Spinal cord (tissue), 9 donors: ENCODE measurements at regions not wholly inside any gene's neighbourhood (a gene's known extent, or its start where the extent isn't known, plus 50 kb on each side); places are given as distances from the start of the nearest gene placed in this dataset.

Experiments used
- DNase-seq, 6 donors: peaks; one replicate each; pipeline versions ENCODE4 v3.0.0 to v3.0.0-alpha.2; 2013 to 2015; ENCODE audit warnings: low spot score in 6 of 6, low read depth in 4 of 6
- H3K27ac ChIP-seq: one replicate; pipeline ENCODE4 v1.5.1; 2013; ENCODE audit warnings: low read depth, low read length, control low read depth
- H3K27me3 ChIP-seq: one replicate; pipeline ENCODE4 v1.6.1; 2013; ENCODE audit warnings: low read length; ENCODE audit not compliant: control insufficient read depth, insufficient read depth
- H3K36me3 ChIP-seq: one replicate; pipeline ENCODE4 v1.6.1; 2013; ENCODE audit warnings: low read length; ENCODE audit not compliant: control insufficient read depth, insufficient read depth
- H3K4me1 ChIP-seq: one replicate; pipeline ENCODE4 v1.6.1; 2013; ENCODE audit warnings: low read length; ENCODE audit not compliant: control insufficient read depth, insufficient read depth
- H3K4me3 ChIP-seq: one replicate; pipeline ENCODE4 v1.5.1; 2013; ENCODE audit warnings: low read depth, low read length, control low read depth
- H3K9me3 ChIP-seq: one replicate; pipeline ENCODE4 v1.6.1; 2013; ENCODE audit warnings: low read length; ENCODE audit not compliant: control insufficient read depth, insufficient read depth
- WGBS: methylation state at CpG from one replicate; pipeline ENCODE4 v1.1.5; 2013; ENCODE audit warnings: missing lambda C conversion rate; ENCODE audit not compliant: insufficient coverage; 5-methylcytosine and 5-hydroxymethylcytosine counted together
- donor health status: healthy.

DNA sequence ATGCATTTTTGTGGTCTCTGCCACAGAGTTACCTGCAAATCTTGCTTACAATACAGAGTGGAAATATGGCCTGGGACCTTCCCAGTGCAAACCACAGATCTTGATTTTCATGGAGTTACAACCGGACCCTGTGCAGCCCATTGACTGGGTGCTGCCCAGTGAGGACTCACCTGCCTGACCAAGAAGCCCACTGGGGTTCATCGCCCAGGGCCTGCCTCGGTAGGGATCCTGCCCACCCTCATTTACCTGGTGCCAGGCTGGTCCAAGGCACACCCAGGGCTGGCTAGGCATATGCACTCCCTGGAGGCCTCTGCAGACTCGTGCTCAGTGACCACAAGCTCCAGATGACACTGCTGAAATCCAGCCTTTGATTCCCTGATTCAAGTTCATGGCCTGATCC, 572.7 kb downstream of the NPHP4 start:
- 94% methylated on average over 4 of the region's 4 CpGs for WGBS
- H3K4me3 ChIP-seq, result no peak overlapping the region
- DNase-seq, result no peak
- H3K27me3 ChIP-seq, result peaks cover 4% of the 10 kb centered on the region
- H3K27ac ChIP-seq, result no peak overlapping the region
- H3K9me3 ChIP-seq, result no peaks in the 10 kb centered on the region
- H3K4me1 ChIP-seq, result peaks cover 16% of the 10 kb centered on the region
- no peaks in the 10 kb centered on the region for H3K36me3 ChIP-seq

DNA sequence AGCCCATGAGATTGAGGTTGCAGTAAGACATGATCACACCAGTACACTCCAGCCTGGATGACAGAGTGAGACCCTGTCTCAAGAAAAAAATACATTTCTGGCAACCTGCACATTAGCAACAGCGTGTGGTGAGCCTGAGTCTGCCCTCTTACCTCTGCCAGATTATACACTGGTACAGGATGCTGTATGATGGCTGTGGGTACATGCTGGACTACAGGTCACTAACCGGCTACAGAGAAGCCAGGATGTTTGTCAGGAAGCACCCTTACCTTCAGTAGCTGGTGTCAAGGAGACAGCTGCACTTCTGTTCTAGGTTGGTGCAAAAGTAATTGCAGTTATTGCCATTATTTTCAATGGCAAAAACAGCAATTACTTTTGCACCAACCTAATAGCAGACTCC, 575.7 kb downstream of the NPHP4 start:
- WGBS, result no CpG with 5 or more reads among the region's 2 CpGs
- Histone ChIP-seq H3K27me3 (no peaks in the 10 kb centered on the region), H3K36me3 (no peaks in the 10 kb centered on the region), H3K9me3 (no peaks in the 10 kb centered on the region), H3K4me1 (no peaks in the 10 kb centered on the region), H3K4me3 (no peak overlapping the region), H3K27ac (no peak overlapping the region)
- no peak for DNase-seq

DNA sequence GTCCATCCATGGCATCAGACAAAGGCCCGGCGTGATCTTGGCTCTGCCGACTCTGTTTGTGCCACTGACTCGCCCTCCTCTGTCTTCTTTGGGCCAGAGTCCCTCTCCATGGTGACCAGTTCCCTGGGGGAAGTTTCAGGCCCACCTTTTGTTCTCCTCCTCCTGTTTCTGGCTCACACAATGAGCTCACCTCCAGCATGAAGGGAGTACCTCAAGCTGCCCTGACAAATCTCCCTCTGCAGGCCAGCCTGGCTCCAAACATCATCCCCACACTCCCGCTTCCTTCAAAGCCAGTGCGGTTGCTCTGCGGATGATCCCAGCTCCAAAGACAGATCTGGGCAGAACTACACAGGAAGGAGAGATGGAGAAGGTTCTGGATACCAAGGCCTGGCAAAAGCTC, 576.6 kb downstream of the NPHP4 start:
- Histone ChIP-seq H3K27ac (no peak overlapping the region), H3K4me3 (no peak overlapping the region), H3K4me1 (no peaks in the 10 kb centered on the region), H3K36me3 (no peaks in the 10 kb centered on the region), H3K27me3 (no peaks in the 10 kb centered on the region), H3K9me3 (no peaks in the 10 kb centered on the region)
- DNase-seq, result no peak
- WGBS, result 62% methylated on average over 6 of the region's 7 CpGs

DNA sequence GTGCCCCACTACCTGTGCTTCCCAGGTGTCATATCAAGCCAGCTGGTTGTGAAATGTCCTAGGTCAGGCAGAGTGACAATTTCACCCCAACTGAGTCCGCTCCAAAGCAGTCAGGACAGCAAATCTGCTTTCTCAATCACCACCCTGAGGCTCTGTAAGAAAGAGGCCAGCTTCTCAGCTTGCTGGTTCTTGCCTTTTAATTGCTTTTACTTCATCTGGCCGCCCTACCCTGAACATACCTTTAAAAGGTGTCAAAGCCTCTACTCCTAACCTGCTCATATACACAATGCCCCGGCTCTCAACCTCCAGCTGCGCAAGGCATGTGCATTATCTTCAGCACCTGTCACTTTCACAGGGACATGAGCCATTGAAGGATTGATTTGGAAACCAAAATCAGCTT, 581.6 kb downstream of the NPHP4 start:
- Histone ChIP-seq H3K27me3 (no peaks in the 10 kb centered on the region), H3K4me3 (no peak overlapping the region), H3K4me1 (no peaks in the 10 kb centered on the region), H3K9me3 (no peaks in the 10 kb centered on the region), H3K36me3 (no peaks in the 10 kb centered on the region), H3K27ac (no peak overlapping the region)
- 92% methylated on average over 2 of the region's 4 CpGs for whole genome bisulfite sequencing
- no peak for DNase-seq

DNA sequence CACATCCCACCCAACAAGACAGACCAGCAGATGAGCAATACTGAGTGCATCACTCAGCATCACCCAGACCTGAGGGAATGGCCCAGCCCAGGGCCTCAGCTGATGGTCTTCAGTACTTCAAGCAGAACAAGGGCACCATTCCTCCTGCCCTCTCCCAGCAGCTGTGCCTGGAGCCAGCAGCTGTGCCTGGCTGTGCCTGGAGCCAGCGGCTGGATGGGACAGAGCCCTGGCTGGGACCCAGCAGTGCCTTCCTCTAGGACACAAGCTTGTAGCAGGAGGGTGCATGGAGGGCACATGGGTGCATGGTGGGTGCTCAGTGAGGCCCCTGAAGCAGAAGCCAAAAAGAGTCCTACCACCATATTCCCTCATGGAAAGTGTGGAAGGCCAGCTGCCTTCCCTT, 583.8 kb downstream of the NPHP4 start:
- no peak overlapping the region for H3K27ac ChIP-seq
- WGBS, result 80% methylated on average over 1 of the region's 1 CpG
- no peak overlapping the region for H3K4me3 ChIP-seq
- no peak for DNase-seq
- no peaks in the 10 kb centered on the region for H3K9me3 ChIP-seq
- no peaks in the 10 kb centered on the region for H3K36me3 ChIP-seq
- no peaks in the 10 kb centered on the region for H3K27me3 ChIP-seq
- no peaks in the 10 kb centered on the region for H3K4me1 ChIP-seq

DNA sequence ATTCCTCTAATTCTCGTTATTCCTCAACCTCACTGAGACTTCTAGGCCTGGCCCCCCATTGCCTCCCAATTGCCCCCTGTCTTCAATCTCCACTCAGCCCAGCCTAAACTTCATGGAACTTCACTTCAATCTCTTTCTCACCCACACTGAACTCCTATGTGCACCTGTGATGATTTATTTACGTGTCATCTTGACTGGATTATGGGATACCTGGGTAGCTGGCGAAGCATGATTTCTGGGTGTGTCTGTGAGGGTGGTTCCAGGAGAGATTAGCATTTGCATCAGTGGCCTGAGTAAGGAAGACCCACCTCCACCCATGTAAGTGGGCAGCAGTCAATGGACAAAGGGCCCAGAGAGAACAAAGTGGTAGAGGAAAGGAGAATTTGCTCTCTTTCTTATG, 587.0 kb downstream of the NPHP4 start:
- H3K9me3 ChIP-seq, result no peaks in the 10 kb centered on the region
- no peaks in the 10 kb centered on the region for H3K4me1 ChIP-seq
- WGBS, result 91% methylated on average over 1 of the region's 3 CpGs
- no peaks in the 10 kb centered on the region for H3K27me3 ChIP-seq
- no peak for DNase-seq
- no peak overlapping the region for H3K4me3 ChIP-seq
- H3K36me3 ChIP-seq, result no peaks in the 10 kb centered on the region
- no peak overlapping the region for H3K27ac ChIP-seq

GRCh38 chr1:5404412-5405203, 587.6 kb downstream of the NPHP4 start:
- Histone ChIP-seq H3K27me3 (no peaks in the 10 kb centered on the region), H3K4me3 (no peak overlapping the region), H3K36me3 (no peaks in the 10 kb centered on the region), H3K4me1 (no peaks in the 10 kb centered on the region), H3K9me3 (no peaks in the 10 kb centered on the region), H3K27ac (no peak overlapping the region)
- DNase-seq, result no peak
- WGBS, result 83% methylated on average over 7 of the region's 7 CpGs

GRCh38 chr1:5403935-5404334, 588.3 kb downstream of the NPHP4 start:
- DNase-seq, result no peak
- 90% methylated on average over 4 of the region's 5 CpGs for WGBS

GRCh38 chr1:5402618-5403017, 589.6 kb downstream of the NPHP4 start:
- 78% methylated on average over 7 of the region's 10 CpGs for WGBS

More at GRCh38 chr1:5403935-5404334, 588.3 kb downstream of the NPHP4 start:
- H3K4me3 ChIP-seq, result no peak overlapping the region
- H3K9me3 ChIP-seq, result no peaks in the 10 kb centered on the region
- no peaks in the 10 kb centered on the region for H3K27me3 ChIP-seq
- no peaks in the 10 kb centered on the region for H3K36me3 ChIP-seq
- H3K4me1 ChIP-seq, result no peaks in the 10 kb centered on the region
- H3K27ac ChIP-seq, result no peak overlapping the region

GRCh38 chr1:5399771-5400170, 592.5 kb downstream of the NPHP4 start:
- Histone ChIP-seq H3K4me3 (no peak overlapping the region), H3K36me3 (no peaks in the 10 kb centered on the region), H3K27me3 (no peaks in the 10 kb centered on the region), H3K27ac (no peak overlapping the region), H3K4me1 (no peaks in the 10 kb centered on the region), H3K9me3 (no peaks in the 10 kb centered on the region)
- no peak for DNase-seq
- WGBS, result no CpG with 5 or more reads among the region's 1 CpG

More at GRCh38 chr1:5402618-5403017, 589.6 kb downstream of the NPHP4 start:
- Histone ChIP-seq H3K9me3 (no peaks in the 10 kb centered on the region), H3K4me3 (no peak overlapping the region), H3K36me3 (no peaks in the 10 kb centered on the region), H3K27me3 (no peaks in the 10 kb centered on the region), H3K4me1 (no peaks in the 10 kb centered on the region), H3K27ac (no peak overlapping the region)
- DNase-seq, result no peak
